Astrocyte of the spinal cord (primary cell): ENCODE measurements at regions not wholly inside any gene's neighbourhood (a gene's known extent, or its start where the extent isn't known, plus 50 kb on each side); places are given as distances from the start of the nearest gene placed in this dataset.

Experiments
- DNase-seq: peaks from one replicate; pipeline ENCODE4 v3.0.0; 2011; ENCODE audit warnings: low read depth, low spot score
- H3K4me3 ChIP-seq: 2 replicates; pipeline ENCODE4 v1.5.1; 2011; ENCODE audit warnings: low read depth, mild to moderate bottlenecking, low read length, moderate library complexity
- CTCF ChIP-seq: IDR thresholded peaks from 2 replicates; pipeline ENCODE4 v1.5.1; 2012; ENCODE audit warnings: low read depth, mild to moderate bottlenecking, low read length, inconsistent platforms
- in situ Hi-C: cut with HindIII; loops from 2 replicates; pipeline ENCODE4 v1.10.0; 2017; ENCODE audit warnings: low sequenced_read_pairs

- no peak for TF ChIP-seq CTCF
- no peak overlapping the region for H3K4me3 ChIP-seq
- in situ Hi-C loops, result no loop called here
- no peak for DNase-seq
Observed at GRCh38 chr5:66363097-66363496, 219.0 kb downstream of the SREK1 start.

- in situ Hi-C loops, result no loop called here
- H3K4me3 ChIP-seq, result no peak overlapping the region
- no peak for DNase-seq
- no peak for TF ChIP-seq CTCF
Observed at GRCh38 chr5:66364186-66364585, 220.1 kb downstream of the SREK1 start.

- DNase-seq, result no peak
- TF ChIP-seq CTCF, result no peak
- no peak overlapping the region for H3K4me3 ChIP-seq
- in situ Hi-C loops, result no loop called here
Observed at GRCh38 chr5:66365981-66366380, 221.9 kb downstream of the SREK1 start.

- DNase-seq, result no peak
- no peak overlapping the region for H3K4me3 ChIP-seq
- in situ Hi-C loops, result no loop called here
- no peak for TF ChIP-seq CTCF
Observed at GRCh38 chr5:66367814-66368541, 223.9 kb downstream of the SREK1 start.

GRCh38 chr5:66368811-66369210 is 224.7 kb downstream of the SREK1 start:
- in situ Hi-C loops, result no loop called here
- DNase-seq, result no peak
- TF ChIP-seq CTCF, result no peak
- no peak overlapping the region for H3K4me3 ChIP-seq

GRCh38 chr5:66377747-66378146 is 218.4 kb upstream of the MAST4 start:
- no peak for DNase-seq
- no peak overlapping the region for H3K4me3 ChIP-seq
- no peak for TF ChIP-seq CTCF
- in situ Hi-C loops, result no loop called here

GRCh38 chr5:66378407-66378806 is 217.8 kb upstream of the MAST4 start:
- in situ Hi-C loops, result no loop called here
- no peak overlapping the region for H3K4me3 ChIP-seq
- DNase-seq, result no peak
- TF ChIP-seq CTCF, result no peak
